A549 (cell line): ENCODE measurements at regions not wholly inside any gene's neighbourhood (a gene's known extent, or its start where the extent isn't known, plus 50 kb on each side); places are given as distances from the start of the nearest gene placed in this dataset.

Experiments used
- CEBPB ChIP-seq, 2 experiments: fragments of >200 bp in 1 of 2; sonication (Bioruptor Twin) in 1 of 2; formaldehyde crosslinking in 1 of 2; IDR thresholded peaks; 2 replicates each; pipeline ENCODE4 v1.6.1; 2012 to 2016
- CTCF ChIP-seq: fragments of >200 bp; sonication (Bioruptor Twin); formaldehyde crosslinking; IDR thresholded peaks from 3 replicates; pipeline ENCODE4 v1.5.1; 2016
- HOXA7 ChIP-seq: fragments of 250-450 bp; sonication (Bioruptor Pico); IDR thresholded peaks from 2 replicates; pipeline ENCODE4 v1.5.0; 2020; ENCODE audit warnings: mild to moderate bottlenecking, moderate library complexity
- MAX ChIP-seq: IDR thresholded peaks from 2 replicates; pipeline ENCODE4 v1.6.1; 2012
- MAZ ChIP-seq: fragments of 150-350 bp; IDR thresholded peaks from 2 replicates; pipeline ENCODE4 v1.6.1; 2014; ENCODE audit warnings: antibody characterized with exemption, low read depth, low read length, borderline replicate concordance
- POLR2A ChIP-seq: IDR thresholded peaks from 2 replicates; pipeline ENCODE4 v1.6.1; 2012; ENCODE audit warnings: mild to moderate bottlenecking, low read length
- POLR2AphosphoS2 ChIP-seq: conservative IDR thresholded peaks from 2 replicates; pipeline ENCODE4 v1.6.1; 2012; ENCODE audit warnings: low read length, improper control_type of control experiment, inconsistent platforms
- REST ChIP-seq: fragments of 200-600 bp; sonication (generic); IDR thresholded peaks from 2 replicates; pipeline ENCODE4 v1.6.1; 2016; ENCODE audit warnings: antibody characterized with exemption, mild to moderate bottlenecking, moderate library complexity
- USF2 ChIP-seq: fragments of 450-650 bp; IDR thresholded peaks from 2 replicates; pipeline ENCODE4 v1.6.1; 2014; ENCODE audit warnings: antibody characterized with exemption
- ZFP36 ChIP-seq: fragments of 450-650 bp; IDR thresholded peaks from 2 replicates; pipeline ENCODE4 v1.6.1; 2014; ENCODE audit warnings: borderline replicate concordance; ENCODE audit not compliant: partially characterized antibody

DNA sequence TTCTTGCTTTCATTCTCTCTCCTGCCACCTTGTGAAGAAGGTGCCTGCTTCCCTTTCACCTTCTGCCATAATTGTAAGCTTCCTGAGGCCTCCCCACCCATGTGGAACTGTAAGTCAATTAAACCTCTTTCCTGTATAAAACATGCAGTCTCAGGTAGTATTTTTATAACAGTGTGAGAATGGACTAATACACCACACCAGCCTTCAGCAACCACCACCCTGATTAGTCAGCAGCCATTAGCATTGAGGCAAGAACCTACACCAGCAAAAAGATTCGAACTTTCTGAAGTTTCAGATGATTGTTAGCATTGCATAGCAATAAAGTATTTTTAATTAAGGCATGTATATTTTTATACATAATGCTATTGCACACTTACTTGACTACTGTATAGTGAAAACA lies 980.2 kb downstream of the EFNA5 start:
- no peak for TF ChIP-seq POLR2A
- TF ChIP-seq CTCF: no peak
- no peak for TF ChIP-seq MAZ
- no peak for TF ChIP-seq POLR2AphosphoS2
- no peak for TF ChIP-seq CEBPB (IDR thresholded peaks at IDR 0.05)
- TF ChIP-seq ZFP36: no peak
- TF ChIP-seq MAX: no peak
- TF ChIP-seq USF2: no peak
- TF ChIP-seq HOXA7 (CRISPR knock-in tag): no peak
- TF ChIP-seq REST: no peak
